CD1c-positive myeloid dendritic cell (primary cell): ENCODE measurements at regions not wholly inside any gene's neighbourhood (a gene's known extent, or its start where the extent isn't known, plus 50 kb on each side); places are given as distances from the start of the nearest gene placed in this dataset.
"Not testable (repeated sequence)": the region's sequence is repeated elsewhere in the genome, so short reads cannot be mapped to it uniquely, and the experiment has no call there.

Experiments used
- DNase-seq: peaks from one replicate; pipeline ENCODE4 v3.0.0-alpha.2; 2016; ENCODE audit errors: extremely low spot score

- DNase-seq, result no peak
These were observed 1638.7 kb upstream of the SEL1L start for GRCh38 chr14:83172363-83172762.

DNA sequence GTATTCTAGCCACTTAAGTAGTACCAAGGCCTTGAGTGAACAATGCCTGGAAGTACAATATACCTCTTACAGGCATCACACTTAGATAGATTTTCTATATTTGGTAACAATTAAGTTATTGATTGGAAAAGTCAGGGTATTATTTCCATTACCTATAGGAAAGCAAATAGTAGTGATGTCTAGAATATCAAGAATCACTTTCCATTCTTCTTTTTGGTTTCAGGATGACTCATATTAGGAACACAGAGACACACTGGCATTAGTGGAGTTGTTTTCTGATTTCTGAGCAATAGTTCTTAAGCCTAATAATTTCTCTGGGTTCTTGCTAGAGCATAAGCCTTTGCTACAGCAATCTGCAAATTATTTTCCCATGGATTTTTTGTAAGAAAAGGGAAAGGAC, 1640.0 kb upstream of the SEL1L start:
- DNase-seq, result no peak

GRCh38 chr14:83184531-83184930, 1650.9 kb upstream of the SEL1L start:
- no peak for DNase-seq

- DNase-seq, result not testable (repeated sequence)
These were observed 1654.7 kb upstream of the SEL1L start for GRCh38 chr14:83188311-83188710.

DNA sequence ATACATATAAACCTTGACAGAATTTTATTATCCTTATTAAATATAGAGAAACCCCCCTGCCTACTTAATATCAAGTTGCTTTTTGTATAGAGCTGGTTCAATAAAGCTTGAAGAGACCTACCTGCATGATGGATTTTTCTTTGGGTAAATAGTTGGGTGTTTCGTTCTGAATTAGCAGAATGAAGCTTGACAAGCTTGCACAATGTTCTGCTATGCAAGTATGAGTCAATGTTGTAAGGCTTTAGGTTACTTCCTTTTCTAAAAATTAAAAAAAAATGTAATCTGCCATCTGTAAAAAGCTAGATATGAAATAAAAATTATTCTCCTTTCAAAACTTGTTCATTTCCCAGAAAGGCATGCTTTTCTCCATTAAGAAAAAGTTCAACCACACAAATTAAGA, 1662.6 kb upstream of the SEL1L start:
- peak; percentile 34 for DNase-seq

GRCh38 chr14:83197271-83197670, 1663.6 kb upstream of the SEL1L start:
- DNase-seq, result no peak

GRCh38 chr14:83207550-83207949, 1673.9 kb upstream of the SEL1L start:
- DNase-seq, result no peak

GRCh38 chr14:83208341-83208740, 1674.7 kb upstream of the SEL1L start:
- no peak for DNase-seq

- no peak for DNase-seq
These were observed 1683.8 kb upstream of the SEL1L start for GRCh38 chr14:83217492-83217891.

DNA sequence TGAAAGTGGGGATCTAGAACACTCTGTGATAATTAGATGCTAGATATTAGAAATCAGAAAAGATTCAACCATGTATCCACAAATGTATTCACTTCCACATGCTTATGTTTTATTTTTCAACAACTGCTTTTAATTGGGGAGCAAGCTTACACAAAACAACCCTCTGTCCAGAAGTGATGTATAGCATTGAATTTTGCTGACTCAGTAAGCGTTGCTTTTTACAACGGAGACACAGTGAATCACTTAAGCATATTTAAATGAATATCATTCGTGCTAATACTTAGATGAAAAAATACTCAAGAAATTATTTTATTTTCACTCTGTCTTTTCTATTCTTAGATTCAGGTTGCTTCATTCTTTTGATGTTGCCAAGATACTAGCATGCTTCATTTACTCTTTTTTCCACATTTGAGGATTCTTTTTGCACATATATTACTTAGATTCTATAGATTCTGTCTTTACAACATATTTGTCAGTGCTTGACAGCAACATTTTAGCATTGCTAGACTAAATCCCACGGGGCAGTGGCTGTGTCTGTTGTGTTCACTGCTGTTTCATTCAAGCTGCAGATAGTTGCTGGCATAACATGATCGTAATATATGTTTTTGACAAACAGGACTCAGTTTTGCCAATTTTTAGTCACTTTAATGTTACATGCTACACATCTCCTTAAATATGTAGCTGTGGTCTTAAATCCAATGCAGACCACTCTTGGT, 1714.4 kb upstream of the SEL1L start:
- no peak for DNase-seq

GRCh38 chr14:83251402-83251801, 1717.7 kb upstream of the SEL1L start:
- DNase-seq, result no peak

GRCh38 chr14:83253870-83254269, 1720.2 kb upstream of the SEL1L start:
- DNase-seq, result no peak

DNA sequence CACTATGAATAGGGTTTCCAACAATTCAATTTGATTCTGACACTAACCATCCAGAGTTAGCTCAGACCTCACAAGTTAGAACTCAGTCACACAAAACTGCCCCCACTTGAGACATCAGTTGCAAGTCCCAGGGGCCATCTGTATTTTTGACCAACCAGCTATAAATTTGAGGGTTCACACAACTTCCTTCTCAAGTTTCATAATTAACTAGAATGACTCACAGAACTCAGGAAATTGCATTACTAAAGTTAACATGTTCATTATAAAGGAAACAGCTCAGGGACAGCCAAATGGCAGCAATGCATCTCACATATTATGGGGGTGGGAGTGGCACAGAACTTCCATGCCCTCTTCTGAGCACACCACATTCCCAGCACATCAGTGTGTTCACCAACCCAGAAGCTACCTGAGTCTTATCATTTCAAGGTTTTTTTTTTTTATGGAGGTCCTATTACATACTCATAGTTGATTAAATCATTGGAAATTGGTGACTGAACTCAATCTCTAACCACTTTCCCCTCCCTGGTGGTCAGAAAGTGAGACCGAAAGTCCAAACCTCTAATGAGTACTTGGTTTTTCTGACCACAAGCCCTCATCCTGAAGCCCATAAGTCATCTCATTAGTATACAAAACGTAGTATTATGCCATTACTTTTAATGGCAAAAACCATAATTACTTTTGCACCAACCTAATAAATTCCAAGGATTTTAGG, 1721.5 kb upstream of the SEL1L start:
- DNase-seq, result peak; percentile 46

DNA sequence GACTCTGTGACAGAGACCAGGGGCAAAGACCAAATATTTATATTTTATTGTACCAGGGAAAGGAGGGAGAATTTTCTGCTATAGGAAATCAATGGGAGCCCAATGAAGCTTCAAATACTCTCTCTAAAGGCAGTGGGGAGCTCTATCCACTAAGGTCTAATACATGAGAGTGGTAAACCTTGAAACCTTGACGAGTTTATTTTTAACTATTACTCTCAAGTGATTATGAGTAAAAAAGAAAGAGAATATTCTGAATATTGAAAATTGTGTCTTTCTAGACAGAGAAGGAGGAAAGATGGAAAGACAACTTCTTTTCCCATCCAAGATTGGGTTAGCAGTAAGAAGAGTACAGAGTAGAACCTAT, 1722.1 kb upstream of the SEL1L start:
- no peak for DNase-seq

GRCh38 chr14:83257466-83258439, 1724.1 kb upstream of the SEL1L start:
- DNase-seq, result peak; percentile 7

- peak; percentile 42 for DNase-seq
These were observed 1727.1 kb upstream of the SEL1L start for GRCh38 chr14:83260751-83261150.

DNA sequence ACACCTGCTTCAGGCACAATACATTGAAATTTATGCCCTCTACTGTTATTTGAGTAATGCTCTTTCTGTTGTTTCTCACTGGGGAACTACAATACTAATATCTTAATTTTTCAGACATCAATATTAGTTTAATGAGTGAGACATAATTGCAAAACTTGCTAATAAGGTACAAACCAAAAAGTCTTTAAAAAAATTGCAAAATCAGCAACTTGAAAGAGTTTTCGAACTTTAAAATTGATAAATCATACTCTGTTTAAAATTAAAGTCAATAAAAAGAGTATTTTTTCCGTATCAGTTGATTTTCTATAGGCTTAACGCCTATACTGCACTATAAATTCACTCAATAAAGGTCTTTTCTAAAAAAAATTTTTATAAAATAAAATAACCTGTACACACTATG, 1735.9 kb upstream of the SEL1L start:
- no peak for DNase-seq

- DNase-seq, result no peak
These were observed 1738.0 kb upstream of the SEL1L start for GRCh38 chr14:83271663-83272062.

DNA sequence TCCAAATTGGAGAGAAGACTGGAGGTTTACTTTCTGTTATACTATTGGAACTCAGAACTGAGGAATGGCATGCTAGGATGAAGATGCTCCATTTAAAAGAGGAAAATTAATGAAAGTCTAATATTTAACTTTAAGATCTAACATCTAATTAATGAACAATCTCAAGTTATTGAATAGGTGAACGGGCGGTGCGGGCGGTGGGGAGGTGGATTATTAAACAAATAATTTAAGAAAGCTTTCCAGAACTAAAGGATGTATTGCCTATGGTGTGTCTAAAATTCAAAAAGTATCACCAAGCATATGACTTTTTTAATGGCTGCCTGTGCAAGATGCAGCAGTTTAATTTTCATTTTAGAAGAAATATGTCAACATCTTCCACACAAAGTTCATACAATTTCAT, 1747.1 kb upstream of the SEL1L start:
- DNase-seq, result no peak

GRCh38 chr14:83282706-83283105, 1749.1 kb upstream of the SEL1L start:
- DNase-seq, result no peak

- DNase-seq, result no peak
These were observed 1753.6 kb upstream of the SEL1L start for GRCh38 chr14:83287300-83287699.

DNA sequence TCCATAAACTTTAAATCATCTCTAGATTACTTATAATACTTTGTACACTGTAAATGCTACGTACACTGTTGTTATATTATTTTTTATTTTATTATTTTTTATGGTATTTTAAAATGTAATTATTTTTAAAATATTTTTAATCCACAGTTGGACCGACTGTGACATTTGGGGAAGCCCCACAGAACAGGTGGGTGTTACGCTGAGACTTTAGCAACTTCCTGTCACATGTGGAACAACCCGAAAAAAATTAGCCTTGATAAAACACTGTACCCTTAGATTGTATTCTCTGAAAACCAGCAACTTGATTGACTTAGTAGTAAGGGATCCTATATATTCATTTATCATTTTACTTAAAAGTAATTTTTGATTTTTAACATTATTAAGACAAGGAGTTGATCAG, 1755.7 kb upstream of the SEL1L start:
- DNase-seq, result peak; percentile 32
